Naive thymus-derived CD4-positive, alpha-beta T cell (primary cell): ENCODE measurements at regions not wholly inside any gene's neighbourhood (a gene's known extent, or its start where the extent isn't known, plus 50 kb on each side); places are given as distances from the start of the nearest gene placed in this dataset.

Experiments used
- ATAC-seq: fragments of 150-1000 bp; cut with Tn5 transposase; 2 replicates; pipeline ENCODE4 v1.10.0; 2021; ENCODE audit warnings: mild to moderate bottlenecking, moderate library complexity
- CTCF ChIA-PET: fragments of 350-600 bp; sonication (Branson Sonifier 250); formaldehyde crosslinking; loops from one replicate; lab custom pipeline; 2021; ENCODE audit warnings: antibody characterized with exemption; lab: Charles Lee
- POLR2A ChIA-PET: fragments of 350-600 bp; sonication (Branson Sonifier 250); formaldehyde crosslinking; loops from one replicate; lab custom pipeline; 2021; ENCODE audit warnings: antibody characterized with exemption, inconsistent platforms; lab: Charles Lee
- DNase-seq, 9 donors: peaks; one replicate each; pipeline versions ENCODE4 v3.0.0 to v3.0.0-alpha.2; 2020 to 2022; ENCODE audit warnings: mixed read lengths in 1 of 9
- H3K27ac ChIP-seq: one replicate; pipeline ENCODE4 v1.7.0; 2013; ENCODE audit warnings: mild to moderate bottlenecking, low read depth, low read length, moderate library complexity
- H3K27me3 ChIP-seq, 2 donors: one replicate each; pipeline ENCODE4 v1.7.0; 2013; ENCODE audit warnings: low read length in 2 of 2, mild to moderate bottlenecking in 2 of 2, moderate library complexity in 2 of 2; ENCODE audit not compliant: control insufficient read depth in 2 of 2, insufficient read depth in 2 of 2
- H3K36me3 ChIP-seq, 3 experiments: 1 replicate in 2 of 3; 2 replicates in 1 of 3; pipeline ENCODE4 v1.7.0; 2013; ENCODE audit warnings: low read length in 3 of 3, mild to moderate bottlenecking in 3 of 3, moderate library complexity in 1 of 3; ENCODE audit not compliant: insufficient read depth in 3 of 3, control insufficient read depth in 2 of 3
- H3K4me1 ChIP-seq, 2 donors: one replicate each; pipeline ENCODE4 v1.7.0; 2013; ENCODE audit warnings: low read length in 2 of 2, mild to moderate bottlenecking in 2 of 2, moderate library complexity in 1 of 2; ENCODE audit not compliant: control insufficient read depth in 2 of 2, insufficient read depth in 2 of 2
- H3K4me3 ChIP-seq: 2 replicates; pipeline ENCODE4 v1.7.0; 2013; ENCODE audit warnings: mild to moderate bottlenecking, low read length
- H3K9me3 ChIP-seq, 3 experiments: 1 replicate in 2 of 3; 2 replicates in 1 of 3; pipeline ENCODE4 v1.7.0; 2013; ENCODE audit warnings: low read length in 3 of 3; ENCODE audit not compliant: control insufficient read depth in 2 of 3
- H3K27ac Mint-ChIP-seq, 9 donors: one replicate each; pipeline ENCODE4 v1.8.0; 2020 to 2022; ENCODE audit warnings: mixed read lengths in 9 of 9, mild to moderate bottlenecking in 8 of 9, moderate library complexity in 5 of 9, inconsistent platforms in 2 of 9
- H3K27me3 Mint-ChIP-seq, 5 donors: one replicate each; pipeline ENCODE4 v1.8.0; 2021 to 2022; ENCODE audit warnings: mixed read lengths in 5 of 5, mild to moderate bottlenecking in 1 of 5
- H3K36me3 Mint-ChIP-seq, 5 donors: one replicate each; pipeline ENCODE4 v1.8.0; 2020 to 2022; ENCODE audit warnings: mixed read lengths in 5 of 5, mild to moderate bottlenecking in 3 of 5, inconsistent platforms in 1 of 5
- H3K4me1 Mint-ChIP-seq, 7 donors: one replicate each; pipeline ENCODE4 v1.8.0; 2020 to 2022; ENCODE audit warnings: mixed read lengths in 7 of 7, mild to moderate bottlenecking in 3 of 7, inconsistent platforms in 1 of 7
- H3K4me3 Mint-ChIP-seq, 10 donors: one replicate each; pipeline ENCODE4 v1.8.0; 2020 to 2022; ENCODE audit warnings: mild to moderate bottlenecking in 10 of 10, mixed read lengths in 10 of 10, moderate library complexity in 6 of 10, inconsistent platforms in 2 of 10
- H3K9me3 Mint-ChIP-seq, 11 donors: one replicate each; pipeline ENCODE4 v1.8.0; 2020 to 2022; ENCODE audit warnings: mixed read lengths in 11 of 11, mild to moderate bottlenecking in 4 of 11, inconsistent platforms in 1 of 11, moderate library complexity in 1 of 11
- intact Hi-C, 2 donors: fragments of 100-400 bp; cut with micrococcal nuclease; formaldehyde crosslinking; loops; one replicate each; pipeline ENCODE4 v1.15.1; 2023

- H3K9me3 ChIP-seq, result no peaks in the 10 kb centered on the region
- no peak overlapping the region for H3K27ac Mint-ChIP-seq
- POLR2A ChIA-PET, result no interaction called here
- no peaks in the 10 kb centered on the region for H3K4me1 ChIP-seq
- no peaks in the 10 kb centered on the region for H3K36me3 Mint-ChIP-seq
- no peak overlapping the region for H3K4me3 ChIP-seq
- DNase-seq (no peak), ATAC-seq (no peak)
- H3K27me3 Mint-ChIP-seq, result no peaks in the 10 kb centered on the region
- intact Hi-C loops, result no loop called here
- no peak overlapping the region for H3K27ac ChIP-seq
- H3K36me3 ChIP-seq, result no peaks in the 10 kb centered on the region
- CTCF ChIA-PET, result no interaction called here
- no peaks in the 10 kb centered on the region for H3K27me3 ChIP-seq
- H3K4me1 Mint-ChIP-seq, result no peaks in the 10 kb centered on the region
- no peak overlapping the region for H3K4me3 Mint-ChIP-seq
- H3K9me3 Mint-ChIP-seq, result peaks cover 0 to 16% (median 8%) of the 10 kb centered on the region in 11 donors
These were observed 685.3 kb downstream of the TRHDE start for GRCh38 chr12:72957454-72957853.

GRCh38 chr12:72966684-72967083 is 694.5 kb downstream of the TRHDE start:
- ATAC-seq (no peak), DNase-seq (no peak)
- intact Hi-C loops, result no loop called here
- peaks cover 0 to 2% (median 0%) of the 10 kb centered on the region in 7 donors for H3K4me1 Mint-ChIP-seq
- H3K4me3 Mint-ChIP-seq, result no peak overlapping the region
- Histone ChIP-seq H3K36me3 (no peaks in the 10 kb centered on the region), H3K9me3 (no peaks in the 10 kb centered on the region), H3K4me3 (no peak overlapping the region), H3K27me3 (no peaks in the 10 kb centered on the region), H3K4me1 (no peaks in the 10 kb centered on the region), H3K27ac (no peak overlapping the region)
- CTCF ChIA-PET, result interaction anchor here (0.5 kb wide), 1 partner anchor 1029 kb away, joined by 5 read pairs; no protein-coding TSS in a partner anchor
- POLR2A ChIA-PET, result no interaction called here
- H3K36me3 Mint-ChIP-seq, result no peaks in the 10 kb centered on the region
- no peaks in the 10 kb centered on the region for H3K27me3 Mint-ChIP-seq
- no peak overlapping the region for H3K27ac Mint-ChIP-seq
- peaks cover 0 to 7% (median 3%) of the 10 kb centered on the region in 11 donors for H3K9me3 Mint-ChIP-seq

- Histone ChIP-seq H3K4me1 (no peaks in the 10 kb centered on the region), H3K4me3 (no peak overlapping the region), H3K27me3 (no peaks in the 10 kb centered on the region), H3K36me3 (no peaks in the 10 kb centered on the region), H3K9me3 (no peaks in the 10 kb centered on the region), H3K27ac (no peak overlapping the region)
- ChIA-PET CTCF (no interaction called here), POLR2A (no interaction called here)
- Mint-ChIP-seq H3K9me3 (peaks cover 0 to 22% (median 5%) of the 10 kb centered on the region in 11 donors), H3K4me3 (no peak overlapping the region), H3K4me1 (no peaks in the 10 kb centered on the region), H3K36me3 (no peaks in the 10 kb centered on the region), H3K27me3 (no peaks in the 10 kb centered on the region), H3K27ac (no peak overlapping the region)
- no peak for ATAC-seq
- intact Hi-C loops, result no loop called here
- DNase-seq, result no peak
These were observed 702.9 kb downstream of the TRHDE start for GRCh38 chr12:72974954-72975555.

GRCh38 chr12:72978999-72979398 is 706.8 kb downstream of the TRHDE start:
- DNase-seq, result no peak
- Mint-ChIP-seq H3K4me1 (no peaks in the 10 kb centered on the region), H3K36me3 (no peaks in the 10 kb centered on the region), H3K27me3 (no peaks in the 10 kb centered on the region), H3K27ac (no peak overlapping the region), H3K9me3 (peaks cover 0 to 26% (median 5%) of the 10 kb centered on the region in 11 donors), H3K4me3 (no peak overlapping the region)
- intact Hi-C loops, result no loop called here
- Histone ChIP-seq H3K4me1 (no peaks in the 10 kb centered on the region), H3K36me3 (no peaks in the 10 kb centered on the region), H3K9me3 (no peaks in the 10 kb centered on the region), H3K27me3 (no peaks in the 10 kb centered on the region), H3K27ac (no peak overlapping the region), H3K4me3 (no peak overlapping the region)
- ChIA-PET POLR2A (no interaction called here), CTCF (no interaction called here)
- no peak for ATAC-seq

- ATAC-seq (no peak), DNase-seq (no peak)
- Mint-ChIP-seq H3K9me3 (peaks cover 0 to 23% (median under 1%) of the 10 kb centered on the region in 11 donors), H3K36me3 (no peaks in the 10 kb centered on the region), H3K4me3 (no peak overlapping the region), H3K27ac (no peak overlapping the region), H3K4me1 (no peaks in the 10 kb centered on the region), H3K27me3 (no peaks in the 10 kb centered on the region)
- ChIA-PET CTCF (no interaction called here), POLR2A (no interaction called here)
- no peaks in the 10 kb centered on the region for H3K36me3 ChIP-seq
- no peak overlapping the region for H3K4me3 ChIP-seq
- intact Hi-C loops, result no loop called here
- H3K27ac ChIP-seq, result no peak overlapping the region
- H3K27me3 ChIP-seq, result no peaks in the 10 kb centered on the region
- no peaks in the 10 kb centered on the region for H3K4me1 ChIP-seq
- H3K9me3 ChIP-seq, result no peaks in the 10 kb centered on the region
These were observed 710.2 kb downstream of the TRHDE start for GRCh38 chr12:72982356-72982755.

GRCh38 chr12:72986963-72987362 is 714.8 kb downstream of the TRHDE start:
- no peaks in the 10 kb centered on the region for H3K36me3 ChIP-seq
- intact Hi-C loops, result no loop called here
- Mint-ChIP-seq H3K36me3 (no peaks in the 10 kb centered on the region), H3K4me1 (no peaks in the 10 kb centered on the region), H3K4me3 (no peak overlapping the region), H3K27me3 (no peaks in the 10 kb centered on the region), H3K9me3 (peaks cover 0 to 18% (median 2%) of the 10 kb centered on the region in 11 donors), H3K27ac (no peak overlapping the region)
- H3K27me3 ChIP-seq, result no peaks in the 10 kb centered on the region
- no peak for DNase-seq
- ChIA-PET POLR2A (no interaction called here), CTCF (no interaction called here)
- H3K9me3 ChIP-seq, result no peaks in the 10 kb centered on the region
- H3K4me3 ChIP-seq, result no peak overlapping the region
- no peak overlapping the region for H3K27ac ChIP-seq
- H3K4me1 ChIP-seq, result no peaks in the 10 kb centered on the region
- ATAC-seq, result no peak

GRCh38 chr12:72989458-72989947 is 717.3 kb downstream of the TRHDE start:
- ChIA-PET CTCF (no interaction called here), POLR2A (no interaction called here)
- no peak overlapping the region for H3K27ac ChIP-seq
- Mint-ChIP-seq H3K4me3 (no peak overlapping the region), H3K36me3 (no peaks in the 10 kb centered on the region), H3K9me3 (peaks cover 0 to 14% (median 1%) of the 10 kb centered on the region in 11 donors), H3K4me1 (no peaks in the 10 kb centered on the region), H3K27ac (no peak overlapping the region), H3K27me3 (no peaks in the 10 kb centered on the region)
- H3K36me3 ChIP-seq, result no peaks in the 10 kb centered on the region
- no peaks in the 10 kb centered on the region for H3K27me3 ChIP-seq
- intact Hi-C loops, result no loop called here
- DNase-seq (no peak), ATAC-seq (no peak)
- H3K4me1 ChIP-seq, result no peaks in the 10 kb centered on the region
- H3K9me3 ChIP-seq, result no peaks in the 10 kb centered on the region
- no peak overlapping the region for H3K4me3 ChIP-seq
